ENCODE measurements at regions not wholly inside any gene's neighbourhood (a gene's known extent, or its start where the extent isn't known, plus 50 kb on each side); places are given as distances from the start of the nearest gene placed in this dataset.

DNA sequence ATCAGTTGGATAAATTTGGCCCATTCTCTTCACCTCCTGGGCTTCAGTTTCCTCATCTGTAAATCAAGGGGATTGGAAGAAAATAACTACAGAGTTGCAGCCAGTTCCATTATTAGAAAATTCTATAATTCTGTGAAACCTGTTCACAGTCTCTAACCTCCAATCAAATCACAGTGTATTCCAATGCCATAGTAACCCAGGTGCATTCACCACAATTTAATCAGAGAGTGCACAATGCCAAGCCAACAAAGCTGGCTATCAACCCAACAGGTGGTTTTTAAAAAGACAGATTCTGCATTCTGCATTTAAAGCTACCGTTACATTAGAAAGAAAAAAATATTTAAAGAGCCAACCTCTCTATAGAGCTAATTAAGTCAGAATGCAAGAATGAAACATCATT lies 308.6 kb downstream of the RNF144A start:
- DNase-seq, result no peak

DNA sequence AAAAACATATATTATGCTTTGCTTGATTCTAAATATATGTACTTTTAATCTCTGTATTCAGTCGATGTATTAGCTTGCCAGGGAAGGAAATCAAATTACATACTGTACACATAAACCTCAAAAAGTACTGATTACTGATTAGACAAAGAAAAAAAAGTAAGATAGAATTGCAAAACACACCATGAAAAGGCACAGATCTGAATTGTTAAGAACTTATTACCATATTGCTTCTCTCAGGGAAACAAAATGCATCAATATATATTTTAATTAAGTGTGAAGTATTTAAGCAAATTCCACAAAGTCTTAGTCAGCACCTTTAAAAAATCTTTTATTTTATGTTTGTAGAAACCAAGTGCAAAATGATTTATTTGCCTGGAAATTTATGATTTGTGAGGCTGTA lies 309.3 kb downstream of the RNF144A start:
- no peak for DNase-seq

DNA sequence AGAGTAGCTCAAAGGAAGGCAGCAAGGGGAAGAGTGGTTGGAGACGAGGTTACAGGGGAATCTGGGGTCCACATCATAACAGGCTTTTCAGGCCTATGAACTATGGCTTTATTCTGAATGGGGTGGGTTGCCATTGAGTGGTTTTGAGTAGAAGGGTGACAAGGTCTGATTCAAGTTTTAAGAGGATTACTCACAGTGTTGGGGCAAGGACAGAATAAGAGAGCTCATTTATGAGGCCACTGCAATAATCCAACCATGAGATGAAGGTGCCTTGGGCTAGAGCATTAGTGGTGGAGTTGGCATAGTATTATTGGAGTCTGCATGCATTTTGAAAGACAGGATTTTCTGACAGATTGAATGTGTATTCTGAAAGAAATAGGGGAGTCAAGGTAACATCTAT lies 315.9 kb downstream of the RNF144A start:
- DNase-seq, result no peak

DNA sequence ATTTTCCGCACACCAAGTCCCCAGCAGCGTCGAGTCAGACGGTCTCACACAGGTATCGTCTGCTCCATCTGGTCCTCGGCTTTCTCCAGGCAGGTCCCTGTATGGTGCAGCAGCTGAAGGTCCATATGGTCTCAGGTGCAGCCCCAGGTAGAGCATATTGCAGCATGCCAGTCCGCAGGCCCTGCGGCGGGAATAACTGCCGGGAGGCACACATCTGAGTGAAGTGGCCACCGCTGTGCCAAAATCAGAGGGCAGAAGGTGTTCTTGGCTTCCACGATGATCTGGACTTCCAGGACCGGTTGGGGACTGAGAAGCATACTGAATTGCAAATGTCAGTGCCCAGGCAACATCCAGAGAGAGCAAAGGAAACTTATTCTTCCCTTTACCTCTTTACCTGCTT lies 320.3 kb downstream of the RNF144A start:
- no peak for DNase-seq

DNA sequence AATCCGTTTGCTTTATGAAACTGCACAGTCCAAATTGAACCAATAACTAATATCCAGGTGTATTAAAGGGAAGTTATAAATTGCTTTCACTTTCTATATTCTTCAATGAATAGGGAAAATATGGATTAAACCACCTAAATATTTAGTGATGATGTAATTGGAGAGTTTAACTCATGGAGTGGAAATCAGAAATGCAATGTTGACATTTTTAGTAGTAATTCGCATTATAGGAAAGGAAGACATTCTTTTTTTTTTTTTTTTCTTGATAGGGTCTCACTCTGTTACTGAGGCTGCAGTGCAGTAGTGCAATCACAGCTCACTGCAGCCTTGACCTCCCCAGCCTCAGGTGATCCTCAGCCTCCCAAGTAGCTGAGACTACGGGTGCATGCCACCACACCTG lies 321.9 kb downstream of the RNF144A start:
- no peak for DNase-seq

DNA sequence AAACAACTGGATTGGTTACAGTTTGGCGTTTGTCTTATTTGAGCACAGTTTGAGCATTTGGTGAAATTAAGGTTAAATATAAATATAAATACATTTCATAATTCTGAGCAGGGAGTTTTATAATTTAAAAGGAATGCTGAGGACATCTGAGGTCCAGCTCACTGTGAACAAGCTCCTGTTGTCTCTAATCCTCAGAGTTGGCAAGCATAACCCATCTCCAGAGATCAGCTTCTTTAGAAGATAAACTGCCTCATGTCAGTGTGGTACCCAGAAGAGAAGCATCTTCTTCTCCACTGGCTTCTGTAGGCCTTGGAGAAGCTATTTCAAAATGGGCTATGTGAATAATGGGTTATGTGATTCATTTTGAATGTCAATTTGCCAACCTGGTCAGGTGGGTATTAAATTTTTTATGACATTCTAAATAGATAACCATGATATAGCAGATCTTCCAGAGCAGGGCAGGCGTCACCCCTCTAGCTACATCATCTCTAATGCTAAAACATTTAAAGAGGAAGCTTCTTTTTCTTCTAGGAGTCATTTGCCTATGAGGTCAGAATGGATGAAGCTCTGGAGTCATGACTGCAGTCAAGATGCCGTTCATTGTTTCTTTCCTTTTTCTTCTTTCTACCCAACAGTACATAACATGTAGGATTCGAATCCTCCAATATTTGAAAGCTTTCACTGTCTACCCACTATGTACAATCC lies 324.0 kb downstream of the RNF144A start:
- DNase-seq, result no peak

DNA sequence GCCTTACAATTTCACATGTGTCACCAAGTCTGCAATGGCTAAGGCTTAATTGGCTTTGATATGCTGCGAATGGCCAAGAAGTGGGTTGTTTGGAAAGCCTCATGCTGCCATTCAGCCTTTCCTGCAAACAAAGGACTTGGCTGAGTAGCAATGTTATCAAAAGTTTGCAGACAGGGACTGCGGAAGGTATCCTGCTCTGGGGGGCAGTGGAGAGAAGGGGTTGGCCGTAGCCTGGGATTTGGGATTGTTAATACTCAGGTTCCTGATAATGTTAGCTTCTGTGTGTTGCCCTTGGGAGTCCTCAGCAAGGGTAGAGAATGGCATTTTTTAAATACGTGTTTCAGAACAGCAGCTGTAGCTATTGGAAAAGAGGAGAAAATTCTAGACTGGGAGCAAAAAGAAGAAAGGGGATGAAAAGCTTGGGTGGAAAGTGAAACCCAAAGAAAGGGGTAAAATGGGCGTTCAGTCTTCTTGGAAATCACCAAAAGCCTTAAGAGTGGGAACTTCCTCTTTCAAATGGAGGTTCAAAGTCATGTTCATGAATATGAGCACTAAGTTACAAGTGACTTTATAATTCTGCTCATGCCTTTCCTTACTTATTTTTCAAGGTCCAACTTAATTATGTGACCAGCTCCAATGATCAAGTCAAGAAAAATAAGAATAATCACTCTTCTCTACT lies 325.1 kb downstream of the RNF144A start:
- no peak for DNase-seq

DNA sequence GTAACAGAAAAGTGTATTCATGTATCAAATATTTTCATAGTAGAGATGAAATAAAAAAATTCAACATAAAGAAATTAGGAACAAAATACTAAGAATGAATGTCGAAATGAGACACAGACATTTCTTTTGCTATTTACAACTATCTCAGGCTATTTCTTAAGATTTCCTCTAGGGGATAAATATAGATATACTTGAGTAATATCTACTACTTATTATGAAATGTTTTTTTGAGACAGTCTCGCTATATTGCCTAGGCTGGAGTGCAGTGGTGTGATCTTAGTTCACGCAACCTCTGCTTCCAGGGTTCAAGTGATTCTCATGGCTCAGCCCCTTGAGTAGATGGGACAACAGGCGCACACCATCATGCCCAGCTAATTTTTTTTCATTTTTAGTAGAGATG lies 326.1 kb downstream of the RNF144A start:
- DNase-seq, result no peak

DNA sequence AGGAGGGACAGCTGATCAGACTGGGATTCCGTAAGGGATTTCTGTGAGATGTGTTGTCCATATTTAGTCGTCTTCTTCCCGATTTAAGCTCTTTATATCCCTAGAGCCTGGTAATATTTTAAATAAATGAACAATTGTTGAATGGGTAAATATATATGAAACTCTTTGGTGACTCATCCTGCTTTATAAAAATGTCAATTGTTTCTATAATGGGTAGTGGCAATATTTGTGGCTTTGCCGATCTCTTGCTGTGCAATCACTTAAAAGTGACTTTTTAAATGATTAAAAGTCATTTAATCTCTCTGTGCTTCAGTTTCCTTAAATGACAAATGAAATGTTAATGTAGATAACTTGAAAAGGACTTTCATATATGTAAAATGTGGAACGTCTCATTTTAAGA lies 339.2 kb downstream of the RNF144A start:
- no peak for DNase-seq

DNA sequence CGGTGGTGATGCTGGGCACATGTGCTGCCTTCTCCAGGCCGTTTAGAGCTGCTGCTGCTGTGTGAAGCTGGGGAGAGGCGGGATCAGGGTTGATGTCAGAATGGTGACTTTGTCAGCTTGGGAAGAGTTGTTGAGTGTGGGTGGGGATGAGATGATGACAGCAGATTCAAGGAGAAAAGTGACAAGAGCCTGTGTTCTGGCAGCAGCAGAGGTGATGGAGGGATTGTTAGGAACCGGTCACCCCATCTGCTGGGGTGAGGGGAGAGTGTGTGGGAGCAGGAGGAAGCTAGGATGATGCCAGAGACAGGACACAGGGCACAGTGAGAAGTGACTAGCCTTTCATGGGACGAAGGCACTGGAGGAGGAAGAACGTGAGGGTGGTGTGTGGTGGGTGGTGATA lies 345.5 kb downstream of the RNF144A start:
- no peak for DNase-seq

DNA sequence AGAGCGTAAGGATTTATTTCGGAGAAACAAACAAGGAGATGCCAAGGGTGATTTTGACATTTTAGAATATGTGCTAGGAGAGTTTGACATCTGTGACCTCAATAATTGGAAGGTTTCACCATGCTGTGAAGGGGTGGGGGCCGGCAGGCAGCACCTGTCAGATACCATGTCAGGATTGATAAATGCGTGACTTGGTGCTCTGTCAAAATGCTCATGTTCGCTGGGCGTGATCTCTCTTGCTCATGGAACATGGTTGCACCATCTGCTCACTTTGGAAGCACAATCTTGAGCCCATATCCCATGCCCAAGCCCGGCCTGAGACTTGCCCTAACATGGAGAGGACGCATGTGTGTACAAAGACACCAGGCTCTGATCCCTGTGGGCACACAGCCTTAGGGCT lies 347.6 kb downstream of the RNF144A start:
- no peak for DNase-seq

DNA sequence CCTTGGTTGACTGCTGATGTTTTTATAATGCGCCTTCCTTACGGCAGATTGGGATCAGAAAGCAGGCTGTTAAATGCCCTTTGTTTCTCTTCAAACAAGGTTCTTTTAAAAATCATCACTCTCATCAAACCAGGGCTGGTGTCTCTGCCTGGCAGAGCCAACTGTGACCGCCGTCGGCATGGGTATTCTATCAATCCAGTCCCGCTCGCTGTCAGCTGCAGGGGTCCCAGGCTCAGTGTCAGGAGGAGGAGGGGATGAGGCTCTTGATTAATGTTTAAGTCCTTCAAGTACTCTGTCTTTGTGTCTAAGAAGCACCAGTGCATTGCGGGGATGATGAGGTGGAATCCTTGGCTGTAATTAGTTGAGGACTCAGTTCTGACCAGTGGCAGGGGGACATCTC lies 348.1 kb downstream of the RNF144A start:
- no peak for DNase-seq

DNA sequence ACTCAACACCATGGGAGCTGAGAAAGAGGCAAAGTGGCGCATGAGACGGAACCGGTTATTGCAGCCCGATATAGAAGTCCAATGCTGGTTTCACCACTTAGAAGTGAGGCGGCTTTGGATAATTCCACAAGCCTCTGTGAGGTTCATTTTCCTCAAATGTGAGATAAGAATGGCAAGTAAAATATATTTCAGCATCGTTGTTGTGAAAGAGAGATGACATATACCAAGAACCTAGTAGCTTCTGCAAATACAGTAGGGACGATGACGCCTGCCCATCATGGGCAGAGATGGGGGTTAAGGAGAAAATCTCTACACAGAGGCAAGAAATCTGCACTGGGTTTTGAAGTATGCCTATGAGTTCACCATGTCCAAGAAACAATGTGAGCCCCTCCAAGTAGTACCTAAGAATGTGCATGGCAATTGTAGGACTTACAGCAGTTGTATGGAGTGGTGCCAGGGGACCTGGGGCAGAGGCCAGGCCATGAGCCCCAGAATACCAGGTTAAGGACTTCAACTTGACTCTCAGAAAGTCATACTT lies 352.0 kb downstream of the RNF144A start:
- DNase-seq, result no peak

DNA sequence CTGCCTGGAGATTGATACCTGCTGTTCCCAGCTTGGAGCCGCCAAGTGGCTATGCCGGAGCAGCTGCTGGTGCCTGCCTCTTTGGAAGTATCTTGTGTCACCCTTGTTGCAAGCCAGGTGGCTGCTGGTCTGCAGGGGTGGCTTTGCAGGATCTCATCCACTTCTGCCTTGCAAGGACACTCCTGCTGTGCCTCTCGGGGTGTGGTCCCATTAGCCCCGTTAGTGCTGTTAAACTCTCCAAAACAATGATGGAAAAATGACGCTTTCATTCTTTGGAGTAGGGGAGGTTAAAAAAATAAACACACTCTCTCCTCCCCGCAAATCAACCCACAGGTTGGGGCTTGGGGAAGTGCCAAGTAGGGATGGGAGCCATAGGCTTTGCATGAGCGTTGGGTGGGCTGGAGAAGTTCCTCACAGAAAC lies 352.8 kb downstream of the RNF144A start:
- DNase-seq, result no peak

DNA sequence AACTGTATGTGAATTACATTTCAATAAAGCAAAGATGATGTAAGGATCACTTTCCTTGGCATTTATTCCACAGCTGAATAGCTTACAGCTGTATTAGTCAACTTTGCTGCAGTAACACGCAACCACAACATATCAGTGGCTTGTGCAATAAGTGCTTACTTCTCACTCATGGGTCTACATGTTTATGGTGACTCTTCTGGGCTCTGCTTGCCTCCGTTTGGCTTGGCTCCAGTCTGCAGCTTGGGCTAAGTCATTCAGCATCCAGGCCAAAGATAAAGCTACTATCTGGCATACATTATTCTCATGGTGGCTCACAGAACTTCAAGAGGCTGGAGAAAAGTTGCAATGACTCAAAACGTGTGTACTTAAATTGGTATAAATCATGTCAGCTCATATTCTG lies 355.0 kb downstream of the RNF144A start:
- DNase-seq, result no peak

DNA sequence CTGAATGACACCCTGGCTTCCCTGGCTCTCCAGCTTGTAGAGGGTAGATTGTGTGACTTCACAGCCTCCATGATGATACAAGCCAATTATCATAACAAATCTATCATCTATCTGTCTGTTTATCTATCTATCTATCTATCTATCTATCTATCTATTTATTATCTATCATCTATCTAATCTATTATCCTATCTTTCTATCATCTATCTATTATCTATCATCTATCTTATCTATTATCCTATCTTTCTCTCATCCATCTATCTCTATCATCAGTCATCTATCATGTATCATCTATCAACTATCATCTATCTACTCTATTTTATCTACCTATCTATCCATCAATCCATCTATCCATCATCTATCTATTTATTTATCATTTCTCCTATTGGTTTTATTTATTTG lies 361.8 kb downstream of the RNF144A start:
- no peak for DNase-seq

DNA sequence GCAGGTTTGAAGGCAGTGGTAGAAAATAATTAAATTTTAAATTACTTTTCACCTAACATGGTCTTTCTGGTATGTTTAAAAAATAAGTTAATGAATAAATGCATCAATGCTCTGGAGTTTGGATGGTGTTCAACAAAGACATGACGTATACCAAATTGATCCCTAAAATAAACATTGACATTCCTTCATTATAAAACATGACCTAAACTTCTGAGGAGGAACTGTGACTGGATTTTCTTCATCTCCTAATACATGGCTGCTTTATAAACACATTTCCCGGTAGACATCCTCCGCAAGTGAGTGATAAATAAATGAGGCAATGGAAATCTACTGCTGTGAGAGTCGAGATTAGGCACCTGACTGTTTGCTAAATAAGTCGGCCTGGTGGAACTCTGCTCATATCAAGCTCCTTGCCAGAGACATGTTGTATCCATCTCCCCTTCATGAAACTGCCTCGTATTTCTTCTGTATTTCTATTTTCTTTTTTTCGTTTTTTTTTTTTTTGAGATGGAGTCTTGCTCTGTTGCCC lies 362.3 kb downstream of the RNF144A start:
- no peak for DNase-seq

DNA sequence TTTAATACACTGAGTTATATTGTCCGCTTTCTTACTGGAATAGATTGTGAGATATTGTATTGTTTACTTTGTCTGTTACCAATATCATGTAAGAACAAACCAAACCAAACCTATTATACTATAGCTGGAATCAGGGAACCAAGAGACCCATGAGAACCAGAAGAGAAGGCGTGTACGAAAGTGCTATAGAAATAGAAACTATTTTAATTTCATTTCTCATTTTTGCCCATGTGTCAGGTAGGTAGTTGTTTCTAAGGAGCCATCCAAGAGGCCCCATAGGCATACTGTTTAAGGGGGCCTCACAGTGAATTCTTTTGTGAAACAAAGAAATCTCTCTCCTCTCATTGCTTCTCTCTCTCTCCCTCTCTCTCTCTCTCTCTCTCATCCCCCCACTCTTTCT lies 363.6 kb downstream of the RNF144A start:
- DNase-seq, result no peak

DNA sequence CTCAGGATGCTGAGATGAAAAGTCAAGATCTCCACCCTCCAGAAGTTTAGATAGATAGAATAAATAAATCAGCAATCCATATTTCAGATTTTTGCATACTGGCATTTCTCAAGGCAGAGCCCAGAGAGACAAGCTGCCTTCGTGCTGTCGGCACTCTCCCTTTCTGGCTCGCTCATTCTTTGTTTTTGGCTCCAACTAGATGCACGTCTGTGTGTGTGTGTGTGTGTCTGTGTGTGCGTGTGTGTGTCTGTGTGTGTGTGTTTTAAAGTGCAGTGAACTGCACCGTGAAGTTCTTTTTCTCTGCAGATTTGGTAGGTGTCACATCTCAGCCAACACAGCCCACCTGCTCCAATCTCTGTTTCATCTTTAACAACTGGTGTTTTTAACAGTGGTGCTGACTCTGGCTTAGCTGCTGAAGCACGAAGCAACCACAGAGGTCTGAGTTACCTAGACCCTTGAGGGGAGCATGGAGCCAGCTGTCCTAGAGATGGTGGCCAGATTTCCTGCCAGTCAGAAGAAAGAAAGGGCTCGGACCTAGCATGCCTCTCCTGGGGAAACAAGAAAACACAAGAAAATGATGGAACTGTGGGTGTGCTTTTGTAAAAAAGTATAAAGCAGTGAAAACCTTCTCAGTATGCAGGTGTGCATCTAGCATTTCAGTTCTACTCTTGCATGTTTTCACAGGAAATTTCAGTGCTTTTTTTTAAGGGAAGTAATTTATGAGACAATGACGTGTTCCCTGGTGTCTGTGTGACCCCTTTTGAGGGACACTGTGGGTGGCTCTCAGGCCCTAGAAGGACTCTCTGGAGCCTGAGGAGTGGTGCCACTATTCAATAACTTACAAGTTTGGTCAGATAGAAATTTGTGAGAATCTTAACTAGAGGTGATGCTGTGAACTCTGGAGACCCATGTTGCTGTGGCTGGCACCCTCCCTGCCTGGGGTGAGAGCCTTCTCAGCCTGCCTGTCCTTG lies 364.3 kb downstream of the RNF144A start:
- no peak for DNase-seq

DNA sequence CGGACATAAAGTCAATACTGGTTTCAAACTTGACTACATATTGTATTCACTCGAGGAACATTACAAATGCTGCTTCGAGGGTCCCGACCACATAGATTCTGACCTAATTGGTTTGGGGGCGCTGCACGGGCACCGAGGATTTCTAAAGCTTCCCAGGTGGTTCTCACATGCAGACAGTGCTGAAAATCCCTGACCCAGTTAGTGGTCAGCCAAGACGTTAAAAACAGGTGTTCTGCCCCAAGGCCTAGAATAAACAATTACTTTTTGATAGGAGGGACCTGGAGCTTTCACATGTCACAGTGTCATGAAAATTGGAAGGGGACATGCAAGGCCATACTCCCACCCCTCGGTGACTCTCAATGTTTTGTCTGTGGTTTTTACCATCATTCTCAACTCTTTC lies 368.9 kb downstream of the RNF144A start:
- no peak for DNase-seq

DNA sequence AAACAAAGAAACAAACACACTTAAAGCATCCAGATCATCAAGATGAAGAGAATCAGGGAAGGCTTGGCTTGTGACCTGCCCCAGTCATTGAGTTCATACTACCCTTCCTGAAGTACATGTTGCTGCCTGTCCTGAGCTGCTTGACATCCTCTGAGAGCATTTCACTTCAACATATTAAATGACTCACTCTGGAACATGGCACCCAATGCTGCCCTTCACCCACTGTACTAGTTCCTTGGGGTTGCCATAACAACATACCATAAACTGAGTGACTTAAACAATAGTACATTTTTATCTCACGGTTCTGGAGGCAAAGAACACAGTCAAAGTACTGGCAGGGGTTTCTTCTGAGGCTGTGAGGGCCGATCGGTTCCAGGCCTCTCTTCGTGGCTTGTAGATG lies 371.3 kb downstream of the RNF144A start:
- DNase-seq, result no peak

DNA sequence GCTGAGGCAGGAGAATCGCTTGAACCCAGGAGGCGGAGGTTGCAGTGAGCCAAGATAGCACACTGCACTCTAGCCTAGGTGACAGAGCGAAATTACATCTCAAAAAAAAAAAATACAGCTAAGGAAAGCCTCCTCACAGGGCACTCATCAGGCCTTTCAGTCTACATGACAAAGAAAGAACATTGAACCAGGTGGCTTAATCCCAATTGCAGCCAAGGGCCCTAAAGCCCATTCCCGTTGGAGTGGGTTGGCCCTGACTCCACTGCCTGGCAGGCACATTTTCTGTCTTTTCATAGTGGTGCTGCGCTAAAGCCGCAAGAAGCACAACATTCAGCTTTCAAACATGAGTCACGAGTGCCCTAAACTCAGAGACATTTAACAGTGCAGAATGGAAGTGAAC lies 372.5 kb downstream of the RNF144A start:
- DNase-seq, result no peak

DNA sequence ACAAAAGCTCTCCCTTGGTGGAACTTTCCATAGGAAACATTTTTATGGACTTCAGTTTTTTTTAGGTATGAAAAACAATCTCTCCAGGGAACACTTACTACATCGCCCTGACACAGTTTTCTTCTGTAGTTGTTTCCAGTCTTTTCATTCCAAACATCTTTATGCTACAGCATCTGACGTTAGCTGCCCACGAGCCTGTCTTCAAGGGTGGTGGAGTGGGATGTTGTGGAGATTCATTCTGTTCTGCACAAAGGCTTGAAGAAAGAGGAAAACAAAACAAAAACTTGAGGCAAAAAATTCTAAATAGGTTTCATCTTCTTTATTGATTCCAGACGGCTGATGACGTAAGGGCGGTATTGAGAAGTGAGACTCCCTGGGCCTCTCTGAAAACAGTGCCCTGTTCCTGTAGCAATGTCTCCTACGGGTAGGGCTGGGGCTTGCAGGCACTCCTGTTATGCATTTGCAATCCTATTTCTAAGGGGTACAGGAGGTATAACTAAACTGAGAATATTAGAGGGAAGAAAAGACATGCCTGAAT lies 375.0 kb downstream of the RNF144A start:
- DNase-seq, result no peak
